ENCODE measurements at regions not wholly inside any gene's neighbourhood (a gene's known extent, or its start where the extent isn't known, plus 50 kb on each side); places are given as distances from the start of the nearest gene placed in this dataset.

- TF ChIP-seq CTCF (IDR thresholded peaks at IDR 0.05; ENCODE audit: insufficient read depth, low read length) (no peak), REST (IDR thresholded peaks at IDR 0.05; ENCODE audit: insufficient replicate concordance, low read depth) (no peak), POLR2AphosphoS5 (IDR thresholded peaks at IDR 0.05; ENCODE audit: low read depth) (no peak)
Measured at GRCh38 chr6:14305624-14306023, 188.1 kb downstream of the CD83 start.

Data from HL-60 (cell line).